LNCaP clone FGC (cell line): ENCODE measurements at regions not wholly inside any gene's neighbourhood (a gene's known extent, or its start where the extent isn't known, plus 50 kb on each side); places are given as distances from the start of the nearest gene placed in this dataset.

Source experiments
- DNase-seq: peaks from one replicate; pipeline ENCODE4 v3.0.0-alpha.2; 2011; ENCODE audit warnings: low read depth
- H3K4me3 ChIP-seq: 2 replicates; pipeline ENCODE4 v1.5.1; 2011; ENCODE audit warnings: mild to moderate bottlenecking, low read depth, low read length, control low read depth
- TF ChIP-seq, protein P1 (sequence below): IDR thresholded peaks from 2 replicates; pipeline ENCODE4 v1.5.1; 2012; ENCODE audit warnings: mild to moderate bottlenecking; ENCODE audit not compliant: control insufficient read depth, insufficient read depth; ENCODE audit errors: extremely low read depth

DNA sequence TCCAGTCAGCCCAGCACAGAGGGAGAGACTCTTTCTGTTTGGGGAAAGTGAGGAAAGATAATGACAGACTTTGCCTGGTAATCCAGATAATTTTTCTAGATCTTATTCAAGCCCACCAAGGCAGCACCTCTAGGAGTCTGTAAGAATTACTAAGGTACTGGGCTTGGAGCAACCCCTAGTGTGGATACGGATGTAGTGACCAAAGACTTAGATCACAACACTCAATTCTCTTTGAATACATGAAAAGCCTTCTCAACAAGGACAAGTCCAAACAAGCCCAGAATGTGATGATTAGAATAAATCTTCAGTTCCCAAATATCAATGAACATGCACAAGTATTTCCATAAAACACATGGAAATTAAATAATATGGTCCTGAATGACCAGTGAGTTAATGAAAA is 206.9 kb downstream of the MRPL39 start:
- TF ChIP-seq, protein P1, sequence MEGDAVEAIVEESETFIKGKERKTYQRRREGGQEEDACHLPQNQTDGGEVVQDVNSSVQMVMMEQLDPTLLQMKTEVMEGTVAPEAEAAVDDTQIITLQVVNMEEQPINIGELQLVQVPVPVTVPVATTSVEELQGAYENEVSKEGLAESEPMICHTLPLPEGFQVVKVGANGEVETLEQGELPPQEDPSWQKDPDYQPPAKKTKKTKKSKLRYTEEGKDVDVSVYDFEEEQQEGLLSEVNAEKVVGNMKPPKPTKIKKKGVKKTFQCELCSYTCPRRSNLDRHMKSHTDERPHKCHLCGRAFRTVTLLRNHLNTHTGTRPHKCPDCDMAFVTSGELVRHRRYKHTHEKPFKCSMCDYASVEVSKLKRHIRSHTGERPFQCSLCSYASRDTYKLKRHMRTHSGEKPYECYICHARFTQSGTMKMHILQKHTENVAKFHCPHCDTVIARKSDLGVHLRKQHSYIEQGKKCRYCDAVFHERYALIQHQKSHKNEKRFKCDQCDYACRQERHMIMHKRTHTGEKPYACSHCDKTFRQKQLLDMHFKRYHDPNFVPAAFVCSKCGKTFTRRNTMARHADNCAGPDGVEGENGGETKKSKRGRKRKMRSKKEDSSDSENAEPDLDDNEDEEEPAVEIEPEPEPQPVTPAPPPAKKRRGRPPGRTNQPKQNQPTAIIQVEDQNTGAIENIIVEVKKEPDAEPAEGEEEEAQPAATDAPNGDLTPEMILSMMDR = no peak
- no peak overlapping the region for H3K4me3 ChIP-seq

DNA sequence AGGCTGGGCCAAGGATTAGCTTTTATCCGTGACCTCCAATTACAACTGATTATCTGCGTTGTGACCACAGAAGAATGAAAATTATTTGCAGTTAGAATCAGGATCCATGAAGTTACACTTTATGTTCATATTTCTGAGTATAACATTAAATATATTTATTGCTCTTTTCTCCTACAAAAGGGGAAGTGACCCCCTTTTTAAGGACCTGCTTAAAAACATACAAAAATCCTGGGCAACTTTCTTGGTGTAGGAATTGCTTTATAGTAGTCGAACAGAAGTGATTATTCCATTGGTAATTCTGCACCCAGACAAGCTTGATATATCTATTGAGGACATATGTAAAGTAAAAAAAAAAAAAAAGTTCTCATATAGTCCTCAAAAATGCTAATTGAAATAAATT is 208.7 kb downstream of the MRPL39 start:
- TF ChIP-seq, protein P1 = no peak
- no peak overlapping the region for H3K4me3 ChIP-seq
- DNase-seq = no peak

More for the DNA sequence above, 206.9 kb downstream of the MRPL39 start:
- no peak for DNase-seq

DNA sequence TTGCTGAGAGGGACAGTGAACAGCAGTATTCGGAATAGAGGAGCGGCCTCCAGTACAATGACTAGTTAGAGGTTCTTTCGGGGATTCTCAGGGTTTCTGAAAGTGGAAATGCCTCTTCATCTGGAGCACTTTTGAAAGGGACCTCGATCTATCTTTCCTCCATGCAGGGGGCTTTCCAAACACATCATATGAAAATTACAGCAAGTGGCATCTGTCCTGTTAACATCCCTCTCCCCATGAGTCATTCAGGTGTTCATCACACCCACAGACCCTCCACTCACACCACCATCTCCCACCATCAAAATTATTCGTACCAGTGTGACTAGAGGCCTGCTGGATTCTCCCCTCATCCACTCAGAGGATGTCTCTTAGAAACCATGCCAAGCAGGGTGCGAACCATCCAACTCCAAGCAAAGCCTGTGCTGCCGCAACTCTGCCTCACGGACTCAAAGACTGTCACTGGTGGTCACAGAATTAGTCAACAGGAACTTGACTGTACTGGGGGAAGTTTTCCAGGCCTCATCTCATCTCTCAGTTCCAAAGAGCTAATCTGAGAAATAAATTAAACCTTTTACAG is 211.1 kb downstream of the MRPL39 start:
- DNase-seq = no peak
- H3K4me3 ChIP-seq = no peak overlapping the region
- TF ChIP-seq, protein P1 = no peak

DNA sequence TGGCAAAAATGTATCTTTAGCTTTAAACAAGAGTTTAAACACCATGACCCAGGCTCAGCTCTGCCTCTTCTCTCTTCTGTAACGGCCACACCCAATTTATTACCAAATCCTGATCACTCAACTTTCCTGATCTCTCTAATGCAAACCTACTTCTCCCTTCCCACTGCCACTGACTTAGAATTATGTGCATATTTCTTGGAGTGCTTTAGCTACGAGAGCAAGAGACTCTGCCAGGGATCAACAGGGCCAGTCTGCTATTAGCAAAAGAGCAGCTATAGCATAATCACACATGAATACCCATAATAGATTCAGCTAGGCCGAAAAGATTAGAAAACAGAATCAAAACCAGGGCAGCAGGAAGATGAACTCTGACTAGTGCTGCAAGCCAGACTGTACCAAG is 215.5 kb downstream of the MRPL39 start:
- DNase-seq = no peak
- TF ChIP-seq, protein P1 = no peak

DNA sequence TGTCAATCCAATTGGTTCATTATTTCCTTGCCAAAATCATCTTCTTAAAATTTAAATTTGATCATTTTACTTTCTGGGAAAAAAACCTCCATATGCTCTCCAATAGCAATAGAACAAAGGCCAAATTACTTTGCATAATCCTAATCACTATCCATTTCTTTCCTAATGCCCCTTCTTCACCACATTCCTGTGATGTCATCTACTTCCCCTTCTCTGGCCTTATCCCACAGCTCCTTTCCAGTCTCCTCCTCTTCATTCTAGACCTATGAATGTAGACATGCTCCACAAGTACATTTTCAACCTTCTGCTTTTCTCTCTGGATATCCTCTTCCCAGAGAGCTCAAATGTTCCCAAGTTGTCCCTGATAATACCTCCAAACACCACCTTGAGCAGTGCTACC is 216.6 kb downstream of the MRPL39 start:
- TF ChIP-seq, protein P1 = no peak
- no peak for DNase-seq
- no peak overlapping the region for H3K4me3 ChIP-seq

More for the DNA sequence above, 215.5 kb downstream of the MRPL39 start:
- H3K4me3 ChIP-seq = no peak overlapping the region

DNA sequence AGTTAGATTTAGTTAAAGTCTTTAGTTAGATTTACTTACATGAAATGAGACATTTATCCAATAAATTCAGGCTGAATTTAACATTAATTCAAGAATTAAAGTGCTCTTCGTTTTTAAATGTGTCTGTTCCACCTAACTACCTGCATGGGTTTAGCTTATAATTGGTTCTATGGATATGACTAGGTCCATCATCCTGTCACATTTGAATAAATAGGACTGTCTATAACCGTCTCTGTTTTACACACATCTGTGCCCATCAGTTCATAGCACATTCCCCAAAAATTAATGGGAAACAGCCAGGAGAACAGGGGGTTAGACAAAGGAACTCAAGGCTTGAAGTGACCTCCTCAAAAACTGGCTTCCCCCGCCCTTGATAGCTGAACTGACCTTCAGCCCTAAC is 219.6 kb downstream of the MRPL39 start:
- no peak for DNase-seq

DNA sequence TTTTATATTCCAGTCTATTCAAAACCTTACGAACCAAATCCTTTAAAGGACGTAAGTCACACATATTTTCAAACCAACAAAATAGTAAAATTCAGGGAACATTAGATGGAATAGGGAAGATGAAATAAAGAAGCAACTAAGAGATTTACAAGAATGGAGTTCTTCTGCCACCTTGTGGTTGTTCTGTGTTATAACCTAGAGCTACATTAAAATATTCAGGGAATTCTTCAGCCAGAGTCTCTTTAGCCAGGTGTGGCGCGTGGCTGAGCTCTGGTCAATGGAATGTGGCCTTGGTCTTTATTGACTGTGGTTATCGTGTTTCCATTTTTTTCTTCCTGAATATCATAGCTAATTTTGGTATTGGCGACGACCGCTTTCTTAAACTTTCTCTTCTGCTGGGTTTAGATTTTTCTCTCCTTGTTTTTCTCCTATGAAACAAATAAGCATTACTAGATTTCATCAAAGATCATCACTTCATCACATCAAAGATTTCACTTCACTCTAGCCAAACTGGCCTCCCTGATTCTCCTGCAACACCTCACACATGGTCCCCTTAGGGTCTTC is 221.3 kb downstream of the MRPL39 start:
- peak; percentile 32 for DNase-seq
- TF ChIP-seq, protein P1 = peak; percentile 64
- H3K4me3 ChIP-seq = no peak overlapping the region

More for the DNA sequence above, 219.6 kb downstream of the MRPL39 start:
- no peak overlapping the region for H3K4me3 ChIP-seq
- TF ChIP-seq, protein P1 = no peak
